ENCODE measurements at regions not wholly inside any gene's neighbourhood (a gene's known extent, or its start where the extent isn't known, plus 50 kb on each side); places are given as distances from the start of the nearest gene placed in this dataset.
A peak's percentile ranks its signal among the peaks of the same experiment; 100 is the strongest.

DNA sequence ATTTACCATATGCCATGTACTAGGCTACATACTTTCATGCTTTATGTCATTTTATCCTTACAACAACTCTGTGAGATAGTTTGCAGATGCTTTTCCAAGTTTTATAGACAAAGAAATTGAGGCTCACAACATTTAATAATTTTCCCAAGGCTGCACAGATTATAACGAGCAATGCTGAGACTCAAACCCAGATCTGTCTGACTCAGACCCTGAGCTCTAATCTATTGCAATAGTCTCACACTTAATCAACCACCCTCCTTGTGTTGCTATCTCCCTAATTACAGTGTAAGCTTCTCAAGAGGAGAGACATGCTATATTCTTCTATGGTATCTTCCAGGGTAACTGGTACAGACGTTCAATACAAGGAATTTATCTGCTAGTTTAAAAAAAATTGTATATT, 247.6 kb downstream of the WDR11 start:
- 59 to 72% methylated on average over 2 of the region's 2 CpGs for WGBS, 2 donors

DNA sequence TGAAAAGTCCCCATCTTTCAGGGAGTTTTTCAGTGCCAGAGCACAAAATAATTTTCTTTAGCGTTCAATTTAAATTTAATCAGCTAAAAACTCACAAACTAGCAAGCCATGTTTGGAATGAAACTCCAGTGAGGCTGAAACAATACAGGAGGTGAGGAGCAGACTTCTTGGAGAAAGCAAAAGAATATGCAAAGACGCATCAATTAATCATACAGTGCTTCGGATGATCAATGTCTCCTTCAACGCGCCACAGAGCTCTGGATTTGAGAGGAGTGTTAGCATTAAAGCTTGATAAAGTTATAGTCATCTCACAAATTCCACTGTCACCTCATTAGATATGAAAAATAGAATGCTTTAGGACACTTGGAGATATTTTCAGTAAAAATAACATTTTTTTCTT, 248.0 kb downstream of the WDR11 start:
- no peaks in the 10 kb centered on the region for H3K27me3 ChIP-seq (ENCODE audit: control insufficient read depth in 1 of 2, insufficient read depth in 2 of 2, low read length in 2 of 2)
- no peaks in the 10 kb centered on the region for H3K9me3 ChIP-seq (ENCODE audit: control insufficient read depth in 2 of 2, insufficient read depth in 1 of 2, low read depth in 1 of 2, low read length in 1 of 2)
- H3K4me3 ChIP-seq (ENCODE audit: low read depth in 1 of 2, low read length in 2 of 2): no peak overlapping the region
- H3K36me3 ChIP-seq (ENCODE audit: control insufficient read depth in 2 of 2, insufficient read depth in 2 of 2, low read length in 1 of 2): no peaks in the 10 kb centered on the region
- H3K4me1 ChIP-seq (ENCODE audit: control insufficient read depth in 2 of 2, insufficient read depth in 2 of 2, low read length in 1 of 2): no peaks in the 10 kb centered on the region
- H3K27ac ChIP-seq (ENCODE audit: low read depth in 2 of 2, low read length in 1 of 2): no peak overlapping the region
- 67 to 69% methylated on average over 5 of the region's 5 CpGs for WGBS, 2 donors

More for the DNA sequence above, 247.6 kb downstream of the WDR11 start:
- Histone ChIP-seq H3K27me3 (ENCODE audit: control insufficient read depth in 1 of 2, insufficient read depth in 2 of 2, low read length in 2 of 2) (no peaks in the 10 kb centered on the region), H3K27ac (ENCODE audit: low read depth in 2 of 2, low read length in 1 of 2) (no peak overlapping the region), H3K4me1 (ENCODE audit: control insufficient read depth in 2 of 2, insufficient read depth in 2 of 2, low read length in 1 of 2) (no peaks in the 10 kb centered on the region), H3K9me3 (ENCODE audit: control insufficient read depth in 2 of 2, insufficient read depth in 1 of 2, low read depth in 1 of 2, low read length in 1 of 2) (no peaks in the 10 kb centered on the region), H3K4me3 (ENCODE audit: low read depth in 1 of 2, low read length in 2 of 2) (no peak overlapping the region), H3K36me3 (ENCODE audit: control insufficient read depth in 2 of 2, insufficient read depth in 2 of 2, low read length in 1 of 2) (no peaks in the 10 kb centered on the region)

DNA sequence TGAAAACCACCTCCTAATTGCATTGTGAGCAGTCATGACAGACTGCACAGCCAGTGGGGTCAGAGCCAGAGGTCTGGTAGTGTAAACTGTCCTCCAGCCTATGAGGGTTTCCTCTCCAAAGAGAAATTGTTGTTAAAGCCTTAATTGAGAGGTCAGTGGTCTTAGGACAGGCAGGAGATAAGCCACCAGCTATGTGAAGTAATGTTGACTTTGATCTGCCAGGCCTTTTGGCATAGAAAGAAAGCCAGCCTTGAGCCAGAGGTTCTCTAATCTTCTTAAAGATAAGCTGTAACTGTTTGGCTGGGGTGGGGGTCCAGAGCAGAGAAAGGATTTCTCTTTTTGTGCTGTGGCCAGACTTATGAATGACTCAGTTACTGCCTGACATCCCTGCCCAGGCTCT, 248.4 kb downstream of the WDR11 start:
- Histone ChIP-seq H3K27ac (ENCODE audit: low read depth in 2 of 2, low read length in 1 of 2) (no peak overlapping the region), H3K9me3 (ENCODE audit: control insufficient read depth in 2 of 2, insufficient read depth in 1 of 2, low read depth in 1 of 2, low read length in 1 of 2) (no peaks in the 10 kb centered on the region), H3K36me3 (ENCODE audit: control insufficient read depth in 2 of 2, insufficient read depth in 2 of 2, low read length in 1 of 2) (no peaks in the 10 kb centered on the region), H3K4me3 (ENCODE audit: low read depth in 1 of 2, low read length in 2 of 2) (no peak overlapping the region), H3K4me1 (ENCODE audit: control insufficient read depth in 2 of 2, insufficient read depth in 2 of 2, low read length in 1 of 2) (no peaks in the 10 kb centered on the region), H3K27me3 (ENCODE audit: control insufficient read depth in 1 of 2, insufficient read depth in 2 of 2, low read length in 2 of 2) (no peaks in the 10 kb centered on the region)

DNA sequence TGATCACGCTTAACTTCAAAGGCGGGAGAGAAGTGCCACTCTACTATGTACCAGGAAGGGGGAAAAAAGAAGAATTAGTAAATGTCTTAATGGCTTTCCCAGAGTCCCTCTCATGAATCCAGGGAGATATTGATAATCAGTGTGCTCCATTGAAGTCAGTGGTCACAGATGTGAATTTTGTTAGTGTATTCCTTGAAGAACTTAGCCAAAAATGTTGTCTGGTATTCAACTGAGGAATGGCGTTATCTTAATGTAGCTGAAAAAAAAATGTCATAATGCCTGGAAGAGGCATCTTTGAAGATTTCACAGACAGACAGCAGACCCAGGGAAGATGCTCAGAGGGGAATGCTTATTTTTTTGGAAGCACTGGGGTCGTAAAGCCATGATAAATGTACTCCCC, 250.4 kb downstream of the WDR11 start:
- H3K27me3 ChIP-seq (ENCODE audit: control insufficient read depth in 1 of 2, insufficient read depth in 2 of 2, low read length in 2 of 2): no peaks in the 10 kb centered on the region
- no peaks in the 10 kb centered on the region for H3K36me3 ChIP-seq (ENCODE audit: control insufficient read depth in 2 of 2, insufficient read depth in 2 of 2, low read length in 1 of 2)
- no peak overlapping the region for H3K27ac ChIP-seq (ENCODE audit: low read depth in 2 of 2, low read length in 1 of 2)
- H3K4me1 ChIP-seq (ENCODE audit: control insufficient read depth in 2 of 2, insufficient read depth in 2 of 2, low read length in 1 of 2): peaks cover 0 to 2% of the 10 kb centered on the region in 2 donors
- no peak overlapping the region for H3K4me3 ChIP-seq (ENCODE audit: low read depth in 1 of 2, low read length in 2 of 2)
- no peaks in the 10 kb centered on the region for H3K9me3 ChIP-seq (ENCODE audit: control insufficient read depth in 2 of 2, insufficient read depth in 1 of 2, low read depth in 1 of 2, low read length in 1 of 2)
- 80 to 88% methylated on average over 4 of the region's 4 CpGs for WGBS, 2 donors

GRCh38 chr10:121102706-121103105, 251.5 kb downstream of the WDR11 start:
- no peak overlapping the region for H3K4me3 ChIP-seq (ENCODE audit: low read depth in 1 of 2, low read length in 2 of 2)
- 78 to 79% methylated on average over 4 of the region's 4 CpGs for WGBS, 2 donors
- H3K27me3 ChIP-seq (ENCODE audit: control insufficient read depth in 1 of 2, insufficient read depth in 2 of 2, low read length in 2 of 2): no peaks in the 10 kb centered on the region
- H3K4me1 ChIP-seq (ENCODE audit: control insufficient read depth in 2 of 2, insufficient read depth in 2 of 2, low read length in 1 of 2): peaks cover 0 to 2% of the 10 kb centered on the region in 2 donors
- H3K27ac ChIP-seq (ENCODE audit: low read depth in 2 of 2, low read length in 1 of 2): no peak overlapping the region
- H3K36me3 ChIP-seq (ENCODE audit: control insufficient read depth in 2 of 2, insufficient read depth in 2 of 2, low read length in 1 of 2): no peaks in the 10 kb centered on the region
- H3K9me3 ChIP-seq (ENCODE audit: control insufficient read depth in 2 of 2, insufficient read depth in 1 of 2, low read depth in 1 of 2, low read length in 1 of 2): no peaks in the 10 kb centered on the region

- WGBS, 2 donors: 70 to 93% methylated on average over 1 of the region's 1 CpG
- Histone ChIP-seq H3K9me3 (ENCODE audit: control insufficient read depth in 2 of 2, insufficient read depth in 1 of 2, low read depth in 1 of 2, low read length in 1 of 2) (no peaks in the 10 kb centered on the region), H3K27me3 (ENCODE audit: control insufficient read depth in 1 of 2, insufficient read depth in 2 of 2, low read length in 2 of 2) (no peaks in the 10 kb centered on the region), H3K36me3 (ENCODE audit: control insufficient read depth in 2 of 2, insufficient read depth in 2 of 2, low read length in 1 of 2) (no peaks in the 10 kb centered on the region), H3K4me1 (ENCODE audit: control insufficient read depth in 2 of 2, insufficient read depth in 2 of 2, low read length in 1 of 2) (peaks cover 0 to 7% of the 10 kb centered on the region in 2 donors), H3K27ac (ENCODE audit: low read depth in 2 of 2, low read length in 1 of 2) (peak overlapping the region; percentile 74 to 88), H3K4me3 (ENCODE audit: low read depth in 1 of 2, low read length in 2 of 2) (no peak overlapping the region)
Measured at GRCh38 chr10:121104476-121105111, 253.4 kb downstream of the WDR11 start.

GRCh38 chr10:121106611-121107010, 255.4 kb downstream of the WDR11 start:
- no peak overlapping the region for H3K27ac ChIP-seq (ENCODE audit: low read depth in 2 of 2, low read length in 1 of 2)
- no peaks in the 10 kb centered on the region for H3K27me3 ChIP-seq (ENCODE audit: control insufficient read depth in 1 of 2, insufficient read depth in 2 of 2, low read length in 2 of 2)
- H3K36me3 ChIP-seq (ENCODE audit: control insufficient read depth in 2 of 2, insufficient read depth in 2 of 2, low read length in 1 of 2): no peaks in the 10 kb centered on the region
- WGBS, 2 donors: 61 to 62% methylated on average over 4 of the region's 4 CpGs
- no peaks in the 10 kb centered on the region for H3K9me3 ChIP-seq (ENCODE audit: control insufficient read depth in 2 of 2, insufficient read depth in 1 of 2, low read depth in 1 of 2, low read length in 1 of 2)
- H3K4me1 ChIP-seq (ENCODE audit: control insufficient read depth in 2 of 2, insufficient read depth in 2 of 2, low read length in 1 of 2): peaks cover 0 to 7% of the 10 kb centered on the region in 2 donors
- no peak overlapping the region for H3K4me3 ChIP-seq (ENCODE audit: low read depth in 1 of 2, low read length in 2 of 2)

GRCh38 chr10:121108051-121108450, 256.9 kb downstream of the WDR11 start:
- Histone ChIP-seq H3K36me3 (ENCODE audit: control insufficient read depth in 2 of 2, insufficient read depth in 2 of 2, low read length in 1 of 2) (no peaks in the 10 kb centered on the region), H3K27me3 (ENCODE audit: control insufficient read depth in 1 of 2, insufficient read depth in 2 of 2, low read length in 2 of 2) (no peaks in the 10 kb centered on the region), H3K4me3 (ENCODE audit: low read depth in 1 of 2, low read length in 2 of 2) (no peak overlapping the region), H3K4me1 (ENCODE audit: control insufficient read depth in 2 of 2, insufficient read depth in 2 of 2, low read length in 1 of 2) (peaks cover 0 to 7% of the 10 kb centered on the region in 2 donors), H3K27ac (ENCODE audit: low read depth in 2 of 2, low read length in 1 of 2) (no peak overlapping the region), H3K9me3 (ENCODE audit: control insufficient read depth in 2 of 2, insufficient read depth in 1 of 2, low read depth in 1 of 2, low read length in 1 of 2) (no peaks in the 10 kb centered on the region)
- WGBS, 2 donors: 52 to 75% methylated on average over 3 of the region's 3 CpGs

- peaks cover 0 to 5% of the 10 kb centered on the region in 2 donors for H3K4me1 ChIP-seq (ENCODE audit: control insufficient read depth in 2 of 2, insufficient read depth in 2 of 2, low read length in 1 of 2)
- H3K4me3 ChIP-seq (ENCODE audit: low read depth in 1 of 2, low read length in 2 of 2): no peak overlapping the region
- H3K9me3 ChIP-seq (ENCODE audit: control insufficient read depth in 2 of 2, insufficient read depth in 1 of 2, low read depth in 1 of 2, low read length in 1 of 2): no peaks in the 10 kb centered on the region
- no peaks in the 10 kb centered on the region for H3K36me3 ChIP-seq (ENCODE audit: control insufficient read depth in 2 of 2, insufficient read depth in 2 of 2, low read length in 1 of 2)
- H3K27me3 ChIP-seq (ENCODE audit: control insufficient read depth in 1 of 2, insufficient read depth in 2 of 2, low read length in 2 of 2): no peaks in the 10 kb centered on the region
- H3K27ac ChIP-seq (ENCODE audit: low read depth in 2 of 2, low read length in 1 of 2): no peak overlapping the region
Measured at GRCh38 chr10:121110369-121110768, 259.2 kb downstream of the WDR11 start.

DNA sequence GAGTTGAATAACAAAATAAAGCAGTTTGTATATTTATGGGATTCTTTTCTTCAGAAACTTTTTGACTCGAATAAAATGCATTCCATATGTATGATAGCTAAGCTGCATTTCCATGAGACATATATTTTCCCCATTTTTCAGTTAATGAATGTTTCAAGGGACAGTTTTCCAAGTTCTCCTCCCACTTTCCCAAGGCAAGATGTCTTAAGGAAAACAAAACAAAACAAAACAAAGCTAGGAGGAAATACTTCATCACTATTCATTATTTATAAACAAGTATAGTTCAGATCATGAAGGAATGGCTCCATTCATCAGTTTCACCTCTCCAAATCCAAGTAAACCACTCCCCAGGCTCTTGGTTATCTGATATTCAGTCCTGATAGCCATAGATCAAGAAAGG, 261.0 kb downstream of the WDR11 start:
- Histone ChIP-seq H3K9me3 (ENCODE audit: control insufficient read depth in 2 of 2, insufficient read depth in 1 of 2, low read depth in 1 of 2, low read length in 1 of 2) (no peaks in the 10 kb centered on the region), H3K4me1 (ENCODE audit: control insufficient read depth in 2 of 2, insufficient read depth in 2 of 2, low read length in 1 of 2) (peaks cover 0 to 5% of the 10 kb centered on the region in 2 donors), H3K27me3 (ENCODE audit: control insufficient read depth in 1 of 2, insufficient read depth in 2 of 2, low read length in 2 of 2) (no peaks in the 10 kb centered on the region), H3K27ac (ENCODE audit: low read depth in 2 of 2, low read length in 1 of 2) (no peak overlapping the region), H3K4me3 (ENCODE audit: low read depth in 1 of 2, low read length in 2 of 2) (no peak overlapping the region), H3K36me3 (ENCODE audit: control insufficient read depth in 2 of 2, insufficient read depth in 2 of 2, low read length in 1 of 2) (no peaks in the 10 kb centered on the region)
- WGBS, 2 donors: 37 to 41% methylated on average over 1 of the region's 1 CpG

All from esophagus (tissue), 2 donors.